DND-41 (cell line): ENCODE measurements at regions not wholly inside any gene's neighbourhood (a gene's known extent, or its start where the extent isn't known, plus 50 kb on each side); places are given as distances from the start of the nearest gene placed in this dataset.

ENCODE experiments used
- ATAC-seq: fragments of 200-7000 bp; cut with Tn5 transposase; 3 replicates; pipeline ENCODE4 v1.9.1; 2021; ENCODE audit warnings: low read depth; ENCODE audit not compliant: insufficient read depth
- DNase-seq: peaks from one replicate; pipeline ENCODE4 v3.0.0-alpha.2; 2020
- H2AFZ ChIP-seq: 2 replicates; pipeline ENCODE4 v1.6.0; 2012; ENCODE audit warnings: low read depth, low read length
- H3K27ac ChIP-seq: 2 replicates; pipeline ENCODE4 v1.5.1; 2012; ENCODE audit warnings: low read length, inconsistent platforms
- H3K27me3 ChIP-seq: fragments of 200-600 bp; sonication (generic); 2 replicates; pipeline ENCODE4 v1.6.0; 2012; ENCODE audit warnings: low read length, mild to moderate bottlenecking, inconsistent platforms; ENCODE audit not compliant: insufficient read depth, poor library complexity
- H3K36me3 ChIP-seq: 2 replicates; pipeline ENCODE4 v1.5.1; 2012; ENCODE audit warnings: low read length, inconsistent platforms; ENCODE audit not compliant: insufficient read depth
- H3K4me1 ChIP-seq: 2 replicates; pipeline ENCODE4 v1.5.1; 2012; ENCODE audit warnings: mild to moderate bottlenecking, low read length; ENCODE audit not compliant: insufficient read depth
- H3K4me2 ChIP-seq: 2 replicates; pipeline ENCODE4 v1.6.0; 2012; ENCODE audit warnings: mild to moderate bottlenecking, moderate library complexity, low read length, inconsistent platforms; ENCODE audit not compliant: insufficient read depth
- H3K4me3 ChIP-seq, 2 experiments: fragments of 200-600 bp in 1 of 2; shearing (Covaris generic) in 1 of 2; 2 replicates each; pipeline ENCODE4 v1.5.1; 2012 to 2016; ENCODE audit warnings: inconsistent platforms in 2 of 2, low read length in 2 of 2, mild to moderate bottlenecking in 2 of 2, low read depth in 1 of 2, moderate library complexity in 1 of 2
- H3K79me2 ChIP-seq: 2 replicates; pipeline ENCODE4 v1.6.0; 2012; ENCODE audit warnings: low read length, inconsistent platforms; ENCODE audit not compliant: insufficient read depth
- H3K9ac ChIP-seq: 2 replicates; pipeline ENCODE4 v1.6.0; 2012; ENCODE audit warnings: low read depth, mild to moderate bottlenecking, inconsistent platforms, low read length, moderate library complexity
- H3K9me3 ChIP-seq: 2 replicates; pipeline ENCODE4 v1.5.1; 2012; ENCODE audit warnings: low read length, moderate library complexity, mild to moderate bottlenecking, inconsistent platforms; ENCODE audit not compliant: insufficient read depth, severe bottlenecking
- H4K20me1 ChIP-seq: 2 replicates; pipeline ENCODE4 v1.6.0; 2012; ENCODE audit warnings: low read length; ENCODE audit not compliant: insufficient read depth
- CTCF ChIP-seq: IDR thresholded peaks from 2 replicates; pipeline ENCODE4 v1.5.1; 2012; ENCODE audit warnings: borderline replicate concordance, low read length, moderate library complexity, mild to moderate bottlenecking; ENCODE audit not compliant: poor library complexity, severe bottlenecking; ENCODE audit errors: extremely low read depth
- EZH2 ChIP-seq: IDR thresholded peaks from 3 replicates; pipeline ENCODE4 v1.6.1; 2012; ENCODE audit warnings: borderline replicate concordance, low read depth, mild to moderate bottlenecking, moderate library complexity, low read length, inconsistent platforms; ENCODE audit not compliant: severe bottlenecking

- Histone ChIP-seq H3K27me3 (no peaks in the 10 kb centered on the region), H3K27ac (no peak overlapping the region), H3K4me3 (no peak overlapping the region), H3K79me2 (no peaks in the 10 kb centered on the region), H3K4me2 (no peak overlapping the region), H3K4me1 (no peaks in the 10 kb centered on the region), H3K9ac (no peak overlapping the region), H4K20me1 (no peaks in the 10 kb centered on the region), H3K9me3 (no peaks in the 10 kb centered on the region), H2AFZ (no peak overlapping the region), H3K36me3 (no peaks in the 10 kb centered on the region)
- TF ChIP-seq EZH2, result no peak
- peak; percentile 68 for TF ChIP-seq CTCF
- DNase-seq, result no peak
- ATAC-seq, result peak; percentile 70; the same call in 2 of the 3 replicates
Observed at GRCh38 chr14:49306152-49306751, 279.9 kb downstream of the RPS29 start.

DNA sequence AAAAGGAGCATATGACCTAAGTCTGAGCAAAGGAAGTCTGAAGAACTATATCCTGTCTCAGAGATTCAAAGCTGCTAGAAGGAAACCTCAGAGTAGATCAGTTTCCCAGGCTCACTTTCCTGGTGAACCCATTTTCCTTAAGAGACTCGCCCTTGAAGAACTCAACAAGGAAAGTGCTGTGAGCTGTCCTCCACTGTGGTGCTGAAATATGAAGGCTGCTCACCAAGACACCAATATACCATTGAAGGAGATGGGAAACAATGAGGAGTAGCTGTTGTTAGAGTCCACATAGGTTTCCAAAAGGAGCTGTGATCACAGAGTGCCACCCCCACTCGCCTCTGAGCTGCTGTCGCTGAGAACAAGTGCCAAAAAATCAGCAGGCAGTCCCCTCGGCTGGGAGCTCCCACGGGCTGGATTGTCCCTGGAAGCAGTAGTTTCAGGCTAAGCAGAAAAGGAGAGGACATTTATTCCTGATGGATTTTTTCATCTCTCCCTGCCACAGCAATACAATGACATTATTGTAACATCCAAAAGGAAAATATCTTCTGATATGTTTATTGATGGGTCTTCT is 282.1 kb downstream of the RPS29 start:
- Histone ChIP-seq H2AFZ (no peak overlapping the region), H3K4me1 (no peaks in the 10 kb centered on the region), H3K9me3 (no peaks in the 10 kb centered on the region), H3K4me3 (no peak overlapping the region), H3K9ac (no peak overlapping the region), H3K4me2 (no peak overlapping the region), H3K27me3 (no peaks in the 10 kb centered on the region), H3K36me3 (no peaks in the 10 kb centered on the region), H3K27ac (no peak overlapping the region), H4K20me1 (no peaks in the 10 kb centered on the region), H3K79me2 (no peaks in the 10 kb centered on the region)
- peak; percentile 53 for DNase-seq
- no peak for TF ChIP-seq CTCF
- TF ChIP-seq EZH2, result no peak
- ATAC-seq, result peak; percentile 78

- no peak for ATAC-seq
- no peak for DNase-seq
- Histone ChIP-seq H3K36me3 (no peaks in the 10 kb centered on the region), H3K9ac (no peak overlapping the region), H3K27me3 (peaks cover 3% of the 10 kb centered on the region), H4K20me1 (no peaks in the 10 kb centered on the region), H3K27ac (no peak overlapping the region), H3K9me3 (no peaks in the 10 kb centered on the region), H3K4me1 (no peaks in the 10 kb centered on the region), H3K79me2 (no peaks in the 10 kb centered on the region), H3K4me3 (no peak overlapping the region), H3K4me2 (no peak overlapping the region), H2AFZ (no peak overlapping the region)
- TF ChIP-seq CTCF (no peak), EZH2 (no peak)
Observed at GRCh38 chr14:49297102-49297501, 289.1 kb downstream of the RPS29 start.
